ENCODE measurements at regions not wholly inside any gene's neighbourhood (a gene's known extent, or its start where the extent isn't known, plus 50 kb on each side); places are given as distances from the start of the nearest gene placed in this dataset.
A peak's percentile ranks its signal among the peaks of the same experiment; 100 is the strongest.

DNA sequence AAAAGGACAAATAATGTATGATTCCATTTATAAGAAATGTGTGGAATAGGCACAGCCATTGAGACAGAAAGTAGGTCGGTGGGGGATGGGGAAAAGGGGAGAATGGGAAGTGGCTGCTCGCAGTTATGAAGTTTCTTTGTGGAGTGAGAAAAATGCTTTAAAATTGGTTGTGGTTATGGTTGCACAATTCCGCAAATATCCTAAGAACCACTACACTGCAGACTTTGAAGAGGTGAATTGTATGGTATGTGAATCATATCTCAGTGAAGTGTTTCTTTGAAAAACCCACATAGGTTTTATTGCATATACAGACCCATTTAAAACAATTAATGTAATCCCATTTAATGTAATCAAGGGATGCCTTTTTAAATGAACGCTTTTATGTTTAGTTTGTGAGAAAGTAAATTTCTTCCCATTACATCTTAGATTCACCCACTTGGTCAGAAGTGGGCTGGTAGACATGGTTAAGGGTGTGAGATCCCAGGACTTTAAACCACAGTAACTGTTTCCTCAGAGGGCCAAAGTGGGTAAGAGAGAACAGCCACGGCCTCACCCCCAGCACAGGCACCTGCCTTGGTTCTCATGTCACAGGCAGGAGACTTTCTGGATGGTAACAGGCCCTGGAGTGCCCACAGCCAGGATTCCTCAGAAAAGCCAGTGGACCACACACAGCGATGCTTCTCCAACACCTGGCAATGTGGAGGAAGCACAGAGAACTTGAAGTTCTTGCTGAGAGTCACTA, 119.3 kb upstream of the GJB6 start:
- Histone ChIP-seq H3K4me3 (no peak overlapping the region), H3K9me3 (no peaks in the 10 kb centered on the region), H3K36me3 (no peaks in the 10 kb centered on the region), H3K4me1 (no peaks in the 10 kb centered on the region), H3K27me3 (no peaks in the 10 kb centered on the region), H3K27ac (no peak overlapping the region)
- WGBS, 2 donors (ENCODE audit: low coverage in 1 of 2): 71 to 92% methylated on average over 5 to 6 of the region's 6 CpGs
- TF ChIP-seq POLR2A (IDR thresholded peaks at IDR 0.05): no peak
- TF ChIP-seq POLR2AphosphoS5 (IDR thresholded peaks at IDR 0.05): no peak
- TF ChIP-seq EP300 (IDR thresholded peaks at IDR 0.05): no peak
- TF ChIP-seq, protein P1, sequence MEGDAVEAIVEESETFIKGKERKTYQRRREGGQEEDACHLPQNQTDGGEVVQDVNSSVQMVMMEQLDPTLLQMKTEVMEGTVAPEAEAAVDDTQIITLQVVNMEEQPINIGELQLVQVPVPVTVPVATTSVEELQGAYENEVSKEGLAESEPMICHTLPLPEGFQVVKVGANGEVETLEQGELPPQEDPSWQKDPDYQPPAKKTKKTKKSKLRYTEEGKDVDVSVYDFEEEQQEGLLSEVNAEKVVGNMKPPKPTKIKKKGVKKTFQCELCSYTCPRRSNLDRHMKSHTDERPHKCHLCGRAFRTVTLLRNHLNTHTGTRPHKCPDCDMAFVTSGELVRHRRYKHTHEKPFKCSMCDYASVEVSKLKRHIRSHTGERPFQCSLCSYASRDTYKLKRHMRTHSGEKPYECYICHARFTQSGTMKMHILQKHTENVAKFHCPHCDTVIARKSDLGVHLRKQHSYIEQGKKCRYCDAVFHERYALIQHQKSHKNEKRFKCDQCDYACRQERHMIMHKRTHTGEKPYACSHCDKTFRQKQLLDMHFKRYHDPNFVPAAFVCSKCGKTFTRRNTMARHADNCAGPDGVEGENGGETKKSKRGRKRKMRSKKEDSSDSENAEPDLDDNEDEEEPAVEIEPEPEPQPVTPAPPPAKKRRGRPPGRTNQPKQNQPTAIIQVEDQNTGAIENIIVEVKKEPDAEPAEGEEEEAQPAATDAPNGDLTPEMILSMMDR (IDR thresholded peaks at IDR 0.05): no peak
- no peak for ATAC-seq

DNA sequence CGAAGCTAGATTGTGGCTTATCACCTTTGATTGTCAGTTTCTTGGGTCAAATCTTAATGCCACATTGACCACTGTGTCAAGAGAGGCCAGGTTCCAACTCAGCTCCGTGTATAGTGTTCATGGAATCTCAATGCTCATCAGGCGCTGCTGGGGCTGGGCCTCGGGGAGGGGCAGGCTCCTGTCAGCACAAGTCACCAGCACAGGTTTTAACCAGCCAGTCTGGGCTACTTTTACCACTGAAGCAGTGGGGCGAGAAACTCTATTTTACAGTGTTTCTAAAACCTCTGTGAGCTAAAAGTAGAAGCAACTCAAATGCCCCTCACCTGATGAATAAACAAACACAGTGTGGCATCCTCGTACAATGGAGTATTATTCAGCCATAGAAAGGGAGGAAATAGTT, 118.7 kb upstream of the GJB6 start:
- Histone ChIP-seq H3K27me3 (no peaks in the 10 kb centered on the region), H3K27ac (no peak overlapping the region), H3K9me3 (no peaks in the 10 kb centered on the region), H3K4me3 (no peak overlapping the region), H3K36me3 (no peaks in the 10 kb centered on the region), H3K4me1 (no peaks in the 10 kb centered on the region)
- 85 to 86% methylated on average over 3 to 5 of the region's 6 CpGs for WGBS, 2 donors (ENCODE audit: low coverage in 1 of 2)
- no peak for TF ChIP-seq POLR2A (IDR thresholded peaks at IDR 0.05)
- TF ChIP-seq EP300 (IDR thresholded peaks at IDR 0.05): no peak
- TF ChIP-seq, protein P1 (IDR thresholded peaks at IDR 0.05): no peak
- no peak for TF ChIP-seq POLR2AphosphoS5 (IDR thresholded peaks at IDR 0.05)
- no peak for ATAC-seq

DNA sequence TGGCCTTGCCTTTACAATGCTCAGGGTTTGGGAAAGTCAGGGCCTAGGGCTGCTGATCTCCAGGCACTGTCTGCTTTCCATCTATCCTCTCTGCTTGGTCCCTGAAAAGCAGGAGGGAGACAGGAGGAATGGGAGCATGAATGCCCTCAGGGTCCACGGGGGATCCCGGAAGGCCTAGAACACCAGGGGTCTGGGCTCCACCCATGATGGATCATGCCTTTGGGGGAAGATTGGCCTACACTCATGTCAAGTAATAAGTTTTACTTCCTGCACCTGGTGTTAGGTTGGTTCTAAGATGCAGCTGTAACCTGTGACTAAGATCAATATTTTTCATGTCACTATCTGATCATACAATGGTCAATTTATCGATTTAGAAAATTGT, 118.3 kb upstream of the GJB6 start:
- H3K4me3 ChIP-seq: no peak overlapping the region
- H3K36me3 ChIP-seq: no peaks in the 10 kb centered on the region
- H3K9me3 ChIP-seq: no peaks in the 10 kb centered on the region
- 75 to 94% methylated on average over 1 to 2 of the region's 3 CpGs for WGBS, 2 donors (ENCODE audit: low coverage in 1 of 2)
- TF ChIP-seq, protein P1 (IDR thresholded peaks at IDR 0.05): no peak
- TF ChIP-seq POLR2AphosphoS5 (IDR thresholded peaks at IDR 0.05) (no peak), EP300 (IDR thresholded peaks at IDR 0.05) (no peak), POLR2A (IDR thresholded peaks at IDR 0.05) (no peak)
- ATAC-seq: no peak
- no peak overlapping the region for H3K27ac ChIP-seq
- no peaks in the 10 kb centered on the region for H3K4me1 ChIP-seq
- H3K27me3 ChIP-seq: no peaks in the 10 kb centered on the region

DNA sequence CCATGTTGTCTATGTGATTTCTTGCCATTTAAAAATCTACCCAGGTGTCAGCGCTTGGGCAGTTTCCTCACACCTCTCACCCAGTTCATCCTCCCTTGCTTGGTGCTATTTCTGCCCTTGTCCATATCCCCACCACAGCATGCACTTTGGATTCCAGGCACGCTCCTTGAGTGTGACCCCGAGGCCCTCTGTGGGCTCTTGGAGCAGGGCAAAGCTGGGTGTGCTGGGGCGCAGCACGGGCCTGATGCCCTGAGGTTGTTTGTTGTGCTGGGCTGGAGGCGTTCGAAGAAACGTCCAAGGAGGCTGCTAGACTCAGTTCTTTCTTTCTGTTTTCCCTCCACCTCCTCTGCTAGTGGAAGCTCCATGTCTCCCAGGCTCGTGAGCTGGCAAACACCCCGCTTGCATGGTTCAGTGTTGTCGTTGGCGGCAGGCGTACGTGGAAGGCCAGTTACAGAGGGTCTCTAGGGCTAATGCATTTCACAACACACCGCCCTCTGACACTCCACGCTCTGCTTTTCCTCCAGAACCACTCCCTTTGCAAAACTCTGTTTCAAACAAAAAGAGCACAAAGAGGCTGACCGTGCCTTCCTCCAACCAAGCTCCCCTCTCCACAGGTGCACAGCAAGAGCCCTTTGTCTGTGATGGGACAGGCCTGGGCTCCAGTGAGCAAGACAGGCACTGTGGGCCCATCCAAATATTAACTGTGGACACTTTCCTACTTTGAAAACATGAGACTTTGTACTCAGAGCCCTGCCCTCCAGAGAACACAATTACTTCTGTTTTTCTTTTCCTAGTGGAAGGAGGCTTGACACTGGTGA, 117.7 kb upstream of the GJB6 start:
- no peaks in the 10 kb centered on the region for H3K27me3 ChIP-seq
- H3K36me3 ChIP-seq: no peaks in the 10 kb centered on the region
- peak; percentile 75 for ATAC-seq
- no peaks in the 10 kb centered on the region for H3K9me3 ChIP-seq
- WGBS, 2 donors (ENCODE audit: low coverage in 1 of 2): 53 to 70% methylated on average over 3 to 8 of the region's 17 CpGs
- no peaks in the 10 kb centered on the region for H3K4me1 ChIP-seq
- H3K4me3 ChIP-seq: no peak overlapping the region
- no peak overlapping the region for H3K27ac ChIP-seq
- TF ChIP-seq POLR2AphosphoS5 (IDR thresholded peaks at IDR 0.05) (no peak), EP300 (IDR thresholded peaks at IDR 0.05) (no peak), POLR2A (IDR thresholded peaks at IDR 0.05) (no peak)
- TF ChIP-seq, protein P1 (IDR thresholded peaks at IDR 0.05): no peak
